Gastroesophageal sphincter (tissue), 4 donors: ENCODE measurements at regions not wholly inside any gene's neighbourhood (a gene's known extent, or its start where the extent isn't known, plus 50 kb on each side); places are given as distances from the start of the nearest gene placed in this dataset.

Source experiments
- ATAC-seq: fragments of 150-250 bp; one replicate; pipeline ENCODE4 v1.9.1; 2016; ENCODE audit warnings: mild to moderate bottlenecking, moderate library complexity
- H3K27ac ChIP-seq, 4 donors: fragments of 200-600 bp; sonication (generic) in 3 of 4; 1 replicate in 3 of 4; 2 replicates in 1 of 4; pipeline ENCODE4 v1.5.1; 2016 to 2019
- H3K27me3 ChIP-seq: fragments of 200-600 bp; sonication (generic); one replicate; pipeline ENCODE4 v1.5.1; 2019
- H3K36me3 ChIP-seq, 2 donors: fragments of 200-600 bp; sonication (generic); one replicate each; pipeline ENCODE4 v1.5.1; 2019; ENCODE audit warnings: control low read depth in 1 of 2
- H3K4me1 ChIP-seq, 3 donors: fragments of 200-600 bp; sonication (generic); 1 replicate in 2 of 3; 2 replicates in 1 of 3; pipeline ENCODE4 v1.5.1; 2016 to 2019; ENCODE audit warnings: control low read depth in 2 of 3
- H3K4me3 ChIP-seq, 2 donors: fragments of 200-600 bp; sonication (generic); one replicate each; pipeline ENCODE4 v1.5.1; 2019; ENCODE audit warnings: mild to moderate bottlenecking in 1 of 2, moderate library complexity in 1 of 2
- H3K9me3 ChIP-seq, 3 donors: fragments of 200-600 bp; sonication (generic); one replicate each; pipeline ENCODE4 v1.5.1; 2017 to 2019; ENCODE audit warnings: control low read depth in 2 of 3
- EP300 ChIP-seq: sonication (generic); formaldehyde crosslinking; IDR thresholded peaks from one replicate; pipeline ENCODE4 v1.6.1; 2017; ENCODE audit warnings: antibody characterized with exemption, mild to moderate bottlenecking
- POLR2A ChIP-seq, 2 donors: fragments of 450-650 bp; IDR thresholded peaks; one replicate each; pipeline ENCODE4 v1.6.1; 2017; ENCODE audit warnings: antibody characterized with exemption in 2 of 2, mild to moderate bottlenecking in 2 of 2, moderate library complexity in 1 of 2
- POLR2AphosphoS5 ChIP-seq: sonication (generic); formaldehyde crosslinking; IDR thresholded peaks from one replicate; pipeline ENCODE4 v1.6.1; 2017; ENCODE audit warnings: antibody characterized with exemption
- WGBS, 2 donors: methylation state at CpG; one replicate each; pipeline ENCODE4 v1.1.5; 2018; ENCODE audit warnings: low coverage in 1 of 2; 5-methylcytosine and 5-hydroxymethylcytosine counted together
- TF ChIP-seq, protein P1 (sequence below), 4 experiments: fragments of 200-600 bp in 2 of 4; fragments of 450-650 bp in 2 of 4; sonication (generic) in 1 of 4; IDR thresholded peaks; one replicate each; pipeline ENCODE4 v1.5.1; 2017 to 2019; ENCODE audit warnings: antibody characterized with exemption in 4 of 4, mild to moderate bottlenecking in 2 of 4, moderate library complexity in 2 of 4

DNA sequence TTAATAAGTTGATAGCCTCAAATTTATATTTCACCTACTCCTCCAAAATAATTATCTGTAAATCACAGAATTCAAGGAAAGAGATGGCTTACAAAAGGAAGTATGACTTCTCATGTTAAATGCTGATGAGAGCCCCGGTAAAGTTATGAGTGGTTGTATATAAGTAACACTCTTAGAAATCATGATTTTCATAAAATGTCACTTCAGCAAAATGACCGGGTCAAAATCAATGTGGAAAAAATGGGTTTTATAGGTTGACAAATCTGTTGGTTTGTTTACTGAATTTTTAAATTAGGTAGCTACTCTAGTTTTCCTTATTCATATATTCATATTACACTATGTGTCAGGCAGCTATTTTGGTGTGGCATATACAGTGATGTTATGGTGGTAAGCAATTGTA is 1131.0 kb downstream of the TAF11L14 start:
- Histone ChIP-seq H3K9me3 (no peaks in the 10 kb centered on the region), H3K4me3 (no peak overlapping the region), H3K4me1 (no peaks in the 10 kb centered on the region), H3K36me3 (no peaks in the 10 kb centered on the region), H3K27ac (no peak overlapping the region), H3K27me3 (no peaks in the 10 kb centered on the region)
- no peak for ATAC-seq
- 92 to 97% methylated on average over 2 of the region's 2 CpGs for WGBS, 2 donors
- TF ChIP-seq, protein P1, sequence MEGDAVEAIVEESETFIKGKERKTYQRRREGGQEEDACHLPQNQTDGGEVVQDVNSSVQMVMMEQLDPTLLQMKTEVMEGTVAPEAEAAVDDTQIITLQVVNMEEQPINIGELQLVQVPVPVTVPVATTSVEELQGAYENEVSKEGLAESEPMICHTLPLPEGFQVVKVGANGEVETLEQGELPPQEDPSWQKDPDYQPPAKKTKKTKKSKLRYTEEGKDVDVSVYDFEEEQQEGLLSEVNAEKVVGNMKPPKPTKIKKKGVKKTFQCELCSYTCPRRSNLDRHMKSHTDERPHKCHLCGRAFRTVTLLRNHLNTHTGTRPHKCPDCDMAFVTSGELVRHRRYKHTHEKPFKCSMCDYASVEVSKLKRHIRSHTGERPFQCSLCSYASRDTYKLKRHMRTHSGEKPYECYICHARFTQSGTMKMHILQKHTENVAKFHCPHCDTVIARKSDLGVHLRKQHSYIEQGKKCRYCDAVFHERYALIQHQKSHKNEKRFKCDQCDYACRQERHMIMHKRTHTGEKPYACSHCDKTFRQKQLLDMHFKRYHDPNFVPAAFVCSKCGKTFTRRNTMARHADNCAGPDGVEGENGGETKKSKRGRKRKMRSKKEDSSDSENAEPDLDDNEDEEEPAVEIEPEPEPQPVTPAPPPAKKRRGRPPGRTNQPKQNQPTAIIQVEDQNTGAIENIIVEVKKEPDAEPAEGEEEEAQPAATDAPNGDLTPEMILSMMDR (IDR thresholded peaks at IDR 0.05) = no peak
- TF ChIP-seq EP300 = no peak
- no peak for TF ChIP-seq POLR2AphosphoS5
- TF ChIP-seq POLR2A (IDR thresholded peaks at IDR 0.05) = no peak

DNA sequence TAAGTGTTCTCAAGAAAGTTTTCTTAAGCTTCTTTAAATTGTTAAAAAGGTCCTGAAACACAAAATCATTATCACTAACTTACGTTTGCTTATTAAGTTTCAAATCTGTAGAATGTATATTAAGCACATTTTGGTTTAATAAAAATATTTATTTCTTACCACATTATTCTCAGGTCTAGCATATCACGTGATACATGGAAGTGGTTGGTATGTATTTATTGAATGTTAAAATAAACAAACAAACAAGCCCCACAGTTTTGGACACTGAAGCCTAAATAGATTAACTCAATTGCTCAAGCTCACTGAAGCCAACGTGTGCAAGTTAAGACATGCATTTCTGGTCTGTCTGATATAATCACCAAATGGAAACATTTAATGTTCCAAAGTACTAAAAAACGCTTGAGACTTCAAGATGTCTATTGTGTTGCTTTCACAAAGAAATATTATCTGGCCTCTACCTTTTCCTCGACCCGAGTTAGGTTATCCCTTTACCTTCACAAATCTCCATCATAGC is 1136.9 kb downstream of the TAF11L14 start:
- Histone ChIP-seq H3K9me3 (no peaks in the 10 kb centered on the region), H3K36me3 (no peaks in the 10 kb centered on the region), H3K27ac (no peak overlapping the region), H3K27me3 (no peaks in the 10 kb centered on the region), H3K4me1 (no peaks in the 10 kb centered on the region), H3K4me3 (no peak overlapping the region)
- TF ChIP-seq POLR2A (IDR thresholded peaks at IDR 0.05) (no peak), EP300 (no peak), POLR2AphosphoS5 (no peak)
- TF ChIP-seq, protein P1 (IDR thresholded peaks at IDR 0.05) = no peak
- no peak for ATAC-seq
- 76% methylated on average over 6 of the region's 6 CpGs for WGBS, 2 donors

DNA sequence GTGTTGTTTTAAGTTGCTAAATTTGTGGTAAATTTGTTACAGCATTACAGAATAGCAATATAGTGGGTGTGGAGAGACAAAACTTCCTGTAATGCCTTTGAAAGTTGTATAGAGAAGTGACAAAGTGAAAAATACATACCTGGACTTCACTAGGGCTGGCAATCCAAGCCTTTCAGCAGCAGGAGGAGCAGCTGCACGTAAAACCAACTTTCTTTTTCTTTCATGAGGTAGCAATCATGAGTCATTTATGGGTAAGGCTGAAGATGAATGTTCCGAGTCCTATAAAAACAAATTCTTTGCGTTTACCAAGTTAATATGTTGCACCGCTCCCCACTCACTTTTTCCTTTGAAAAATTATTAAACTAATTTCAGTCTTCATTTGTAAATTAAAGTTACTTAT is 1138.2 kb downstream of the TAF11L14 start:
- no peak overlapping the region for H3K4me3 ChIP-seq
- H3K4me1 ChIP-seq = no peaks in the 10 kb centered on the region
- no peak for TF ChIP-seq POLR2A (IDR thresholded peaks at IDR 0.05)
- TF ChIP-seq, protein P1 (IDR thresholded peaks at IDR 0.05) = no peak
- no peak for TF ChIP-seq EP300
- no peak for TF ChIP-seq POLR2AphosphoS5
- no peaks in the 10 kb centered on the region for H3K27me3 ChIP-seq
- no peaks in the 10 kb centered on the region for H3K9me3 ChIP-seq
- no peak for ATAC-seq
- H3K36me3 ChIP-seq = no peaks in the 10 kb centered on the region
- 28 to 43% methylated on average over 4 of the region's 4 CpGs for WGBS, 2 donors
- no peak overlapping the region for H3K27ac ChIP-seq

DNA sequence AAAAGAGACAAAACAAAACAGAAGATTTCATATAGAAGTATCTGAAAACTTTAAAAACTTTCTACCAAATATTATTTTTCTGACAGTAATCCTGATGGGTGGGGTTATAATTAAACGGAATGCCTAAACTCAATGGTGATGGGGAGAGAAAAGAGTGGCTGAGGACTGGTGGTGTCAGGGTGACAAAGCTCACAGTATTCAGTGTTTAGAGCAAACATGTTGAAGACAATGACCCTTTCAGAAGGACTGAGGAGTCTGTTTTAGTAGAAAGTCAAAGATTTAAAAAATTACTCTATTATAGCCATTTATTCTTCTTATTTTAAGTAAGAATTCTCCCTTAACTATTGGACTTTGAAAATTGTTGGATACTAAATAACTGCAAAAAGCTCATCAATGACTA is 1144.0 kb downstream of the TAF11L14 start:
- no peak for ATAC-seq
- H3K36me3 ChIP-seq = no peaks in the 10 kb centered on the region
- 55 to 75% methylated on average over 1 of the region's 1 CpG for WGBS, 2 donors
- no peak overlapping the region for H3K4me3 ChIP-seq
- H3K27me3 ChIP-seq = no peaks in the 10 kb centered on the region
- TF ChIP-seq, protein P1 (IDR thresholded peaks at IDR 0.05) = no peak
- TF ChIP-seq EP300 = no peak
- no peak for TF ChIP-seq POLR2AphosphoS5
- TF ChIP-seq POLR2A (IDR thresholded peaks at IDR 0.05) = no peak
- no peaks in the 10 kb centered on the region for H3K4me1 ChIP-seq
- H3K27ac ChIP-seq = no peak overlapping the region
- H3K9me3 ChIP-seq = no peaks in the 10 kb centered on the region

DNA sequence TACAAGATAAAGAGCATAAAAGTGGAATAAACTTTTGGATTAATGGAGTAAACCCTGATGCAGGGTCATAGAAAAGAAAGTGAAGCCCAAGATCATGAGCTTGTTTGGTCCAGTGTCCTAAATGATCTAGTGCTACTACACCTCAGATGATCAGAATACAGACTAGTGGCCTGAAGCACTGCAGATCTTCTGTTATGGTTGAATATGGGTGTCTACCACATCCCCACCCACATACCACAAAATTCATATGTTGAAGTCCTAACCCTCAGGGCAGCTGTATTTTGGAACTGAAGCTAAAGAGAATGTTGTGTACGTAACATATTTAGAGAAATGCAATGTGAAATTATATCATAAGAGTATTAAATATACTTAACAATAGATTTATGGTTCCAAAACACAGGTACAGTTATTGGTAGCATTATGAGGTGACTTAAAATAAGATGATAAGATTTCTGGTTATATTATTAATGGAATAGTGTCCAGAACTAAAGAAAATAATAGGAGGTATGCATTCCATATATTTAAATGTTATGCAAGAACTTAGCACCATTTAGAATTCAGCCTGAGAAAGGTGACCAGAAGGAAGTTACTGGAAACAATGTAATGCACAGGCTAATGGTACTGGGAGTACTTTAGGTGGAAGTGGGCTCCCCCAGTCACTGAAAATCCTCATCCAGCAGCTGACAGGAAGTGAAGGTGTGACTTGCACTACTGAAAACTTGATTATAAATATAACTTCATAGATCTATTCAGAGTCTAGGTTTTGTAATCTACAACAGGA is 1155.1 kb downstream of the TAF11L14 start:
- Histone ChIP-seq H3K27me3 (no peaks in the 10 kb centered on the region), H3K36me3 (no peaks in the 10 kb centered on the region), H3K4me3 (no peak overlapping the region), H3K9me3 (no peaks in the 10 kb centered on the region), H3K27ac (no peak overlapping the region), H3K4me1 (no peaks in the 10 kb centered on the region)
- TF ChIP-seq POLR2AphosphoS5 = no peak
- no peak for TF ChIP-seq EP300
- no peak for TF ChIP-seq POLR2A (IDR thresholded peaks at IDR 0.05)
- TF ChIP-seq, protein P1 (IDR thresholded peaks at IDR 0.05) = no peak
- 83 to 100% methylated on average over 1 of the region's 1 CpG for WGBS, 2 donors
- no peak for ATAC-seq
